Psoas muscle (tissue), 7 donors: ENCODE measurements at regions not wholly inside any gene's neighbourhood (a gene's known extent, or its start where the extent isn't known, plus 50 kb on each side); places are given as distances from the start of the nearest gene placed in this dataset.

Source experiments
- ATAC-seq, 4 donors: fragments of 200-7000 bp; cut with Tn5 transposase; one replicate each; pipeline ENCODE4 v1.9.1; 2020; ENCODE audit warnings: moderate library complexity in 3 of 4, mild to moderate bottlenecking in 2 of 4
- DNase-seq, 2 donors: peaks; one replicate each; pipeline ENCODE4 v3.0.0-alpha.2; 2020
- H3K27ac ChIP-seq: fragments of 200-600 bp; one replicate; pipeline ENCODE4 v1.8.0; 2022
- H3K27me3 ChIP-seq, 3 donors: fragments of 200-600 bp in 1 of 3; one replicate each; pipeline versions ENCODE4 v1.6.1 to v1.8.0; 2013 to 2022; ENCODE audit warnings: low read length in 2 of 3, mild to moderate bottlenecking in 2 of 3, moderate library complexity in 1 of 3; ENCODE audit not compliant: insufficient read depth in 3 of 3
- H3K36me3 ChIP-seq, 2 donors: fragments of 200-600 bp in 1 of 2; one replicate each; pipeline versions ENCODE4 v1.6.1 to v1.8.0; 2013 to 2022; ENCODE audit warnings: low read depth in 1 of 2, mild to moderate bottlenecking in 1 of 2, moderate library complexity in 1 of 2; ENCODE audit not compliant: insufficient read depth in 1 of 2
- H3K4me1 ChIP-seq: fragments of 200-600 bp; one replicate; pipeline ENCODE4 v1.8.0; 2022
- H3K4me3 ChIP-seq: fragments of 200-600 bp; one replicate; pipeline ENCODE4 v1.8.0; 2022; ENCODE audit warnings: mild to moderate bottlenecking
- H3K9me3 ChIP-seq: fragments of 200-600 bp; one replicate; pipeline ENCODE4 v1.8.0; 2022
- WGBS, 3 donors: extraction: QIAGEN DNeasy Blood & Tissue Kit; methylation state at CpG; one replicate each; pipeline versions ENCODE4 v1.1.6 to v1.1.7; 2013; 5-methylcytosine and 5-hydroxymethylcytosine counted together
- intact Hi-C, 2 donors: fragments of 100-400 bp; cut with DNase I; formaldehyde crosslinking; loops; one replicate each; pipeline versions ENCODE4 v1.11.0 to v1.14.2; 2022
- TF ChIP-seq, protein P1 (sequence below): fragments of 200-600 bp; IDR thresholded peaks from one replicate; pipeline ENCODE4 v1.8.0; 2022; ENCODE audit warnings: antibody characterized with exemption
- donor health status: healthy with polysubstance abuse.
- donor health status: DM: no; HTN: no; CAD: no; lungs with moderate emphysema.
- donor health status: Bipolar disorder and iron deficiency.
- donor health status: healthy.
- donor health status: DM: yes; HTN: yes; CAD: no.
- donor health status: DM: no; HTN: no; CAD: no.
- donor health status: DM: yes; HTN: yes; CAD: no.

- ATAC-seq, result no peak
- Histone ChIP-seq H3K27me3 (no peaks in the 10 kb centered on the region), H3K4me3 (no peak overlapping the region), H3K9me3 (no peaks in the 10 kb centered on the region), H3K4me1 (no peaks in the 10 kb centered on the region), H3K36me3 (no peaks in the 10 kb centered on the region), H3K27ac (no peak overlapping the region)
- DNase-seq, result no peak
- WGBS, 3 donors, result 66 to 75% (median 67%) methylated on average over 13 of the region's 13 CpGs
- intact Hi-C loops, result no loop called here
- TF ChIP-seq, protein P1, sequence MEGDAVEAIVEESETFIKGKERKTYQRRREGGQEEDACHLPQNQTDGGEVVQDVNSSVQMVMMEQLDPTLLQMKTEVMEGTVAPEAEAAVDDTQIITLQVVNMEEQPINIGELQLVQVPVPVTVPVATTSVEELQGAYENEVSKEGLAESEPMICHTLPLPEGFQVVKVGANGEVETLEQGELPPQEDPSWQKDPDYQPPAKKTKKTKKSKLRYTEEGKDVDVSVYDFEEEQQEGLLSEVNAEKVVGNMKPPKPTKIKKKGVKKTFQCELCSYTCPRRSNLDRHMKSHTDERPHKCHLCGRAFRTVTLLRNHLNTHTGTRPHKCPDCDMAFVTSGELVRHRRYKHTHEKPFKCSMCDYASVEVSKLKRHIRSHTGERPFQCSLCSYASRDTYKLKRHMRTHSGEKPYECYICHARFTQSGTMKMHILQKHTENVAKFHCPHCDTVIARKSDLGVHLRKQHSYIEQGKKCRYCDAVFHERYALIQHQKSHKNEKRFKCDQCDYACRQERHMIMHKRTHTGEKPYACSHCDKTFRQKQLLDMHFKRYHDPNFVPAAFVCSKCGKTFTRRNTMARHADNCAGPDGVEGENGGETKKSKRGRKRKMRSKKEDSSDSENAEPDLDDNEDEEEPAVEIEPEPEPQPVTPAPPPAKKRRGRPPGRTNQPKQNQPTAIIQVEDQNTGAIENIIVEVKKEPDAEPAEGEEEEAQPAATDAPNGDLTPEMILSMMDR, result no peak
Measured at GRCh38 chr2:219997341-219997851, 370.0 kb downstream of the SLC4A3 start.

GRCh38 chr2:219998107-219998506 lies 370.7 kb downstream of the SLC4A3 start:
- ATAC-seq (no peak), DNase-seq (no peak)
- intact Hi-C loops, result no loop called here
- 72 to 85% (median 78%) methylated on average over 3 of the region's 3 CpGs for WGBS, 3 donors
- Histone ChIP-seq H3K27me3 (no peaks in the 10 kb centered on the region), H3K9me3 (no peaks in the 10 kb centered on the region), H3K4me3 (no peak overlapping the region), H3K36me3 (no peaks in the 10 kb centered on the region), H3K4me1 (no peaks in the 10 kb centered on the region), H3K27ac (no peak overlapping the region)
- TF ChIP-seq, protein P1, result no peak

DNA sequence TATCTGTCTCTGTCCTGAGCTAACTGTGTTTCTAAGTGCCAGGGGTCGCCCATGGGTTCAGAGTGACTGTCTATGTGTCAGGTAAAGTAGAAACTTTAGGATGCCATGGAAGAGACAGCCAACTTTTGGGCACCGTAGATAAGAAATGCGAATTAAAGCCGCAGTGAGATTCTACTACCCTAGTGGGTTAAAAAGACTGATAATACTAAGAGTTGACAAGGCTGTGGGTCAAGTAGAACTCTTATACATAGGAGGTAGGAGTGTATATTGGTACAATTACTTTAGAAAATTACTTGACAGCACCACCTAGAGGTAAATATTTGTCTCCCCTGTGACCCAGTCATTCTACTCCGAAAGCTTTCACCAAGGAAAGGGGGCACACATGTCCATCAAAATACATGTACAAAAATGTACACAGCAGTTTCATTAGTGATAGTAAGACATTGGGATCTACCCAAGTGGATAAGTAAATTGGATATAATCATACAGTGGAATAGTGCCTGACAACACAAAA lies 371.3 kb downstream of the SLC4A3 start:
- TF ChIP-seq, protein P1, result no peak
- Histone ChIP-seq H3K27me3 (no peaks in the 10 kb centered on the region), H3K4me1 (no peaks in the 10 kb centered on the region), H3K36me3 (no peaks in the 10 kb centered on the region), H3K4me3 (no peak overlapping the region), H3K27ac (no peak overlapping the region), H3K9me3 (no peaks in the 10 kb centered on the region)
- DNase-seq, result no peak
- WGBS, 3 donors, result 79 to 99% (median 98%) methylated on average over 5 of the region's 5 CpGs
- ATAC-seq, result no peak
- intact Hi-C loops, result no loop called here

GRCh38 chr2:220000080-220000479 lies 372.6 kb downstream of the SLC4A3 start:
- DNase-seq, result no peak
- Histone ChIP-seq H3K27me3 (no peaks in the 10 kb centered on the region), H3K4me3 (no peak overlapping the region), H3K27ac (no peak overlapping the region), H3K9me3 (no peaks in the 10 kb centered on the region), H3K4me1 (no peaks in the 10 kb centered on the region), H3K36me3 (no peaks in the 10 kb centered on the region)
- TF ChIP-seq, protein P1, result no peak
- 84 to 91% (median 87%) methylated on average over 3 of the region's 3 CpGs for WGBS, 3 donors
- ATAC-seq, result no peak
- intact Hi-C loops, result no loop called here

DNA sequence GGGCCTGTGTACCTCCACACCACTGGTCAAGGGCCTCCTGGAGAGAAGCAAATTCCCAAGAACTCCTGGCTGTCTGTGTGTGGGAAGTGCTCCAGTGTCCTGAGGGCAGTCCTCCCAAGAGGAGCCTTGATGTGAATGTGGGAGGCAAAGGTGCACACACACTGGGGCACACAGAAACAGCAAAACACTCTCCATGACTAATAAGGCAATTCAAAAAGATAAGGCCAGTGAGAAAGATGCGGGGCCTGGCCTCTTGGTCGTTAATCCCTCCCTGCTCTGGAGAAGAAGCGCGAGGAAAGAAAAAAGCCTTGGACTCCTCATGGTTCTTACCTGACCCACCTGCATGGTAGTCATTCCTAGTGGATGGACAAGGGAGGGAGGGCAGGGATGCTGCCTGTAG lies 373.2 kb downstream of the SLC4A3 start:
- Histone ChIP-seq H3K36me3 (no peaks in the 10 kb centered on the region), H3K27ac (no peak overlapping the region), H3K4me1 (no peaks in the 10 kb centered on the region), H3K4me3 (no peak overlapping the region), H3K27me3 (no peaks in the 10 kb centered on the region), H3K9me3 (no peaks in the 10 kb centered on the region)
- ATAC-seq, result no peak
- TF ChIP-seq, protein P1, result no peak
- intact Hi-C loops, result no loop called here
- DNase-seq, result no peak
- WGBS, 3 donors, result 91 to 95% (median 94%) methylated on average over 4 of the region's 4 CpGs
